HG02943 (cell line): ENCODE measurements at regions not wholly inside any gene's neighbourhood (a gene's known extent, or its start where the extent isn't known, plus 50 kb on each side); places are given as distances from the start of the nearest gene placed in this dataset.

Experiments
- ATAC-seq: cut with Tn5 transposase; IDR thresholded peaks from one replicate; pipeline ENCODE4 v1.9.1; 2021; ENCODE audit warnings: mild to moderate bottlenecking, low read depth, moderate library complexity; ENCODE audit not compliant: unreplicated experiment

DNA sequence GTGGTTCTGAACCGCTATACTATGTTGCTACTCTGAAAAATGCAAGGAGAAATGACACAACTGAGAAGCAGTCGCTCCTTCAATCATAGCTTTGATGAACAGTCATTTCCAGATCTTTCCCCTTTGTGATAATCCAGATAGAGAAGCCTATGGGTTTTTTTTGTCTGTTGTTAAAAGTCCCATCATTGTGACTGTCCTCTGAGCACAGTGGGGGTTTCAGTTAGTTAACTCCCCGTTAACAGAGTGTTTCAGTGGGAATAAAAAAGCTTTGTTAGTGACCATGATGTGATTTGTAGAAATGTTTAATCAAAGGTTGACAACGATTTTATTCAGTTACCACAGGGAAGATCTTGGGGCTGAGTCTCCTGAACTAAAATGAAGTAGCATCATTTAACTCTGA is 176.2 kb upstream of the MAOA start:
- no peak for ATAC-seq

DNA sequence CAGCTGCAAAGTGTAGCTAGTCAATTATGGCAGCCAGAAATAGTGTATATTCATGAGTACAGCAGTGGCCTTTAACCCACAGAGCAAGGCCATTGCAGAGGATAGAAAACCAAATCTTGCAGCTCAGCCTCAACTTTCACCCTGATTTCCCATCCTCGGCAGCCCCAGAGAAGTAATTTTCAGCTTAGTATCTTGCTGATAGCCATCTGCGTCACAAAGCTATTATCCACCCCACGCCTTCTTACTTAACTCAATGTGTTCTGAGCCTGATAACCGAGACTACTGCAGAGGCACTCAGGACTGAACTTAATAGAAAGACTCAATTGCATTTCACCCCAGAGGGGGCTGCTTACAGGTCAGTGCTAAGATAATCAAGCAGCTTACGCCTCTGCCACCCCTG is 174.5 kb upstream of the MAOA start:
- no peak for ATAC-seq

DNA sequence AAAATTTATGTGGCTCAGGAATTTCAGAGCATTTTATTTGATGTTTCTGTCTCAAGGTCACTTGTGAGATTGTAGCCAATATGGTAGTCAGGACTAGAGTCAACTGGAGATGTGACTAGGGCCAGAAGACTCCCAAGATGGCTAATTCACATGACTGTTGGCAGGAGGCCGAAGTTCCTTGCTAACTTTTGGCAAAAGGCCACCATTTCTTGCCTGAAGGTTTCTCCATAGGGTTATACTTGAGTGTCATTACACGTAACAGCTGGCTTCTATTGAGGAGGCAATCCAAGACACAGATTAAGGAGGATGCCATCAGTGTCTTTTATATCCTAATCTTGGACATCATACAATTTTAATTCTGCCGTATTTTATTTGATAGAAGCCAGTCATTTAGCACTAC is 162.3 kb upstream of the MAOA start:
- no peak for ATAC-seq

DNA sequence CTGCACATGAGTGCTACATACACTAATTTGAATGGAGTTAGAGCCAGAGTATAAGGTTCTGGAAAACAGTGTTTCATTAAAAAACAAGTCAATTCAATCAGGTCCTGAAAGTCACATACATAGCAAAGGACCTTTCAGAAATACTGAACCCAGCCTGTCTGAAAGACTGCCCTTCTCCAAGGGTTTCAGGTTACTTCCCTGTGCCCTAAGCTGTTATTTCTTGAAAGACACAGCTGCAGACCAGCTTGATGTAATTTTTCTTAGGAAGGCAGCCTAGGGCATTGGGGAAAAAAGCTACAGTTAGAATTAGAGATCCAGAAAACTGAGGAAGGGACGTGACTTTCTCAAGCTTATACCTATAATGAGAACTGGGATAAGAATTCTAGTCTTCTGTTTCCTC is 155.9 kb upstream of the MAOA start:
- ATAC-seq, result no peak

DNA sequence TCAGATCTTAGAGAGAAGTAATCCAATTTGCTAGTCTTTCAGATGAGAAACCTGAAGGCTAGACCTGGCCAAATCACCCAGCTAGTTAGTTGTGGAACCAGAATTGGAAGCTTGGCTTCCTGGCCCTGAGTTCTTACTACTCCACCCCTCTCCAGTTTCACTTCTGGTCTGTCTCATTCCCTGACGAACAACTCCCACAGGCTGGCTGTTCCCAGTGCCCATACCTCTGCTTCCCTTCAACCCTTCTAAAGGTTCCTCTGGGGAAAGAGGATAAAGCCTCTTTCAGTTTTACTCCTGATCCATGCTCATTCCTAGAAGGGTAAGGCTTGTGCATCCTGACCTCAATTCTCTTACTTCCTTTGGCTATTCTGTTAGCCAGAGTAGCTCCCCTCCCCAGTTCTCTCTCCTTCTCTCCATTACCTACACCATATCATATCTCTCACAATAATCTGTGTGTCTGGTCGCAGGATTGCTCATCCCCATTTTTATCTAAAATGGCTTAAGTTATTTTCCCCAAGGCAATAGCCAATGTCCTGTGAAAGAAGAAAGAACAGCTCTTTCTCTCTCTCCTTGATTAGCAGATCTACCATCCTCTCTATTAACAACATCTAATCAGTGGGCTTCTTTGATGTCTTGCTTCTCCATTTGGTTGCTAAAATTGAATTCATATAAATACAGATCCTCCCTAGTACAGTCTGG is 155.0 kb upstream of the MAOA start:
- no peak for ATAC-seq

DNA sequence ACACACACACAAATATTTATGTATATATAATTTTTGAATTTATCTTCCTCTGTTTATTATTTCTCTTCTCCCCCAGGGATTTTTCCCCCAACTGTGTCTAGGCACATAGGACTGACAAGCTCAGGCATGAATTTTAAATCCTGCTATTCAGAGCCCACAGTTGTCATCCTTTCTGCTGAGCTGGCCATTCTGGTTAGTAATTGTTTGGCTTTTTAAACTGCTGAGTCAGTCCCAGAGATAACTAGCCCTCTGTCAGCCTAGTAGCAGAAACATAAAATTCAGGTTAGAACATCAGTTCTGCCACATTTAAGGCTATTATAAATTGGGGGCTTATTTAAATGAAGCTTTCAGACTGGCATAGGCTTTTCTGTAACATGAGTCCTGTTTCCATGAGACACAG is 151.7 kb upstream of the MAOA start:
- no peak for ATAC-seq

DNA sequence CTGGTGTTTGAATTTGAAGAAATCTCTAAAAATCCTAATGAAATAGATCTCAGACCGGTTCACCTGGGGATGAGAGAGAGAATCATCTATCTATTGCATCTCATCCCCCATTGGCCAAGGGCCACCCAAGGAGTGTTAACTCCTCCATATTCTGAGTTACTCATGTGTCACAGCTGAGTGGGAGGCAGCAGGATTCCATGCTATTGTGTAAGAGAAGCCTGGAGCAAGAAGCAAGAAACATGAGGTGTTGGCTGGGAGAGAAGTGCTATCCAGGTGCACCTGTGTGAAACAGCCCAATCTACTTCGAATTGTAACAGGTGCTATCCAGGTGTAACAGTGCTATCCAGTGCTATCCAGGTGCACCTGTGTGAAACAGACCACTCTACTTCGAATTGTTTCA is 150.3 kb upstream of the MAOA start:
- no peak for ATAC-seq

DNA sequence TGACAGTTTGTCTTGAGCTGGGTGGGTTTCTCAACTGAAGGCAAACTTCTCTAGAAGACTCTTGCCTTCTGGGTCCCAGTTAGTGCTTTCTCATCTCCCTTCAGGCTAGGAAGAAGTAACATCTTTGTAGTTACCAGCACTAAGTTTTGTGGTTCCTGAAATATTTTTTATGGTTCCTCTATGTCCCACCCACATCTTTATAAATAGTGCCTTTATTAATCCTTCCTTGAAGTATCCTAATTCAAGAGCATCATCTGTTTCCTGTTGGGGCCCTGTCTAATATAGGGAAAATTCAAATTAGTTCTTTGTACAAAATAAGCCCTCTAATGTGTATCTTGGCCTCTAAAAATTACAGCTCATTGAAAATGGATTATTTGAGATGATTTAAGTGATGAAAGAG is 147.4 kb upstream of the MAOA start:
- no peak for ATAC-seq

DNA sequence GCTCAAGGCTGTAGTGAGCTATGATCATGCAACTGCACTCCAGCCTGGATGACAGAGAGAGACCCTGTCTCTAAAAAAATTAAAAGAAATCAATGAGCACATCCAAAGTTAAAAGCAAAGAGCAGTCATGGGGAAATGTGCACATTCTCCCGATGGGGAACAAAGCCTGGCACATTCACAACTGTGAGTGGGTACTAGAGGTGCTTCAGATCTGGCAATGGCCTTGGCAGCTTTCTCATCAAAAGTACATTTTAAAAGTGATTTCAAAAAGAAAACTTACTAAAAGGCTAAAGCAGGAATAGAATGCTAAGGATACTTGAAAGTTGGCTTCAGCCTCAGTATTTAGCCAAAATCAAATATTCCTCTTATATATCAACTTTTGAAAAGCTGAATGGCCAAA is 145.9 kb upstream of the MAOA start:
- ATAC-seq, result no peak

DNA sequence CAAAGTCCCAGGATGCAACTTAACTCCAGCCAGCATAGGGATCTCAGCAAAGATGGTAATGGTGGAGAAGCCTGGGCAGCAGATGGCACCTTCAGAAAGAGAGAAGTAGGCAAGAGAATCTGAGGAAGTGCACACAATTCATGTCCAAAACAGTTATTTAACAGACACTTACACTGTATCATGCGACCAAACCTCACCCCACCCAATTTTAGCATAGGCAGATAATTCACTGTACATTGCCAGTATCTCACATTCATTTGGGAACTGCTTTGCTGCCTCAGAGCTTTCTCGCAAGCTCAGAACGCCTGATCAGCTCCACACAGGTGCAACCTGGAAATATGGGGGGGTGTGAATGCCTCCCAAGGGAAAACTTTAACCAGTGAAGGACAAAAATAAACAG is 143.0 kb upstream of the MAOA start:
- ATAC-seq, result no peak

DNA sequence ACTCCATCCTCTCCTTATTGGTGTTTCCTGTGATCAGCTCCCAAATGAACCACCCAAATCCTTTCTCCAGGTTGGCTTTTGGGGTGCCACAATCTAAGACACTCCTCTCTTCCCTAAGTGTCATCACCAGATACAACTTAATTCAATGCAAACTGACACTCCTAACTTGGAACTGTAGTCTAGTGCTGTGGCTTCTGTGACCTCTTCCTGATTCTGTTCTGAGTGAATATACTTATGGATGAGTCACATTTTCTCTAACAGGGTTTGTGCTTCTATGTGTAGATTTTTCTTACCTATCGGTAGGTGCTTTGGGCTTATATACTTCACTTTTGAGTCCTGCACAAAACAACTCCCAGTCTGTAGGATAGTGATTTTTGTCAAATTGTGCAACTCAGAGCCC is 141.3 kb upstream of the MAOA start:
- no peak for ATAC-seq

DNA sequence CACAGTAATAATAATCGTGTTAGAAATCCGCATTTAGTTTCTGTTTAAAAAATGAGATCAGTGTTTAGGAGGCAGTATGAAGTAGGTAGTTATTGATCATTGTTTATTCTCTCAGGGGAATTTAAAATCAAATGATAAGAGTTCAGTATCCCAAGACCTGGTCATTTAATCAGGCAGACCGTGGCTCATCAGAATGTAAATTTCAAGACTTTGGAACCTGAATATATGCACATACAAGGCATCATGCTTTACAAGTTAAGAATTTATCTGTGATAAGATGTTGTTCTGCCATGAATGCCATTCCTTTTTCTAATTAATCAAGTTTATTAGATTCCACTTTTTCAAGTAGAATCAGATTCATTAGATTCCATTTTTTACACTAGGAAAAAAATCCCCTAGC is 133.5 kb upstream of the MAOA start:
- no peak for ATAC-seq

DNA sequence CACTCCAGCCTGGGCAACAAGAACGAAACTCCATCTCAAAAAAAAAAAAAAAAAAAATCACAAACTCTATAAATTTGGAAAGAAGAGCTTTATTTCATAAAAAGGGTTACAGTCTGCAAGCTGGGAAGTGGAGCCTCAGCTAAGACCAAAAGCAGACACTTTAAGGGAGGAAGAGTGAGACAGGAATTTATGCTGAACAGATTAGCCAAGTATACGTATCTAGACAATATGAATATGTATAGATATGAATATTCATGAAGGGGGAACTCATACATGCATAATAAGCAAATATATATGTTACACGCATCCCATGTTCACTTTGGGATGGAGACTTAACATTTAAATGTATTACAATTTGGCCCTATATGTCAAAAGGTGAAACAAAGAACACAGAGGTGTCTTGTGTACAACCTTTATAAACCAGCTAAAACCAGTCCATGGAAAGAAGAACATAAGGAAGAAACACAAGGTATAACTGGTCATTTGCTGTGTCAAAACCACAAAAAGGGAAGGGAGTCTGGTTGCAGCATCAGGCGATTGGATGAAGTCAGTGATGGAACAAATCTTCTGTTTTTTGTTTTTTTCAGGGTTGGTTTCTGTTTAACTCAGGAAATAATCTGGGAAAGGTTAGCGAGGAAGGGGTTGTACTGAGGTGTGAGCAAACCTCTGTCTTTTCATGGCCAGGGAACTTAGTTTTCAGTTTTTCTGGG is 130.0 kb upstream of the MAOA start:
- no peak for ATAC-seq

DNA sequence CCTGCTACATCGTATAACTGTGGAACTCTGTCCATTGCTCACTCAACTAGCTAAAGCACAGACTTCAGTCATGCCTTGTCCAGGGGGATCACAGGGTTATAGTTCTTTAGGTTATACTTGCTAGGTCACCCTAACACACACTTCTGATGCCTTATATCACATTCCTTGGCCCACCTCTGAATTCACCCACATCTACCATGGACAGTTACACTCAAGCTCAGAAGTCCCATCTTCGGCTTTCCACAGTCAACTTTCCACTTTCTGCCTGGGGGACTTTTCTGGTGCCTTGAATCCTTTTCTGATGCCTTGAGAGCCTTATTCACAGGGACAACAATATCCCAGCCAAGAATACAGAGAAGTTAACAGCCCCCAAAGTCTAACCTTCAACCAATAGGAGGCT is 129.2 kb upstream of the MAOA start:
- no peak for ATAC-seq

DNA sequence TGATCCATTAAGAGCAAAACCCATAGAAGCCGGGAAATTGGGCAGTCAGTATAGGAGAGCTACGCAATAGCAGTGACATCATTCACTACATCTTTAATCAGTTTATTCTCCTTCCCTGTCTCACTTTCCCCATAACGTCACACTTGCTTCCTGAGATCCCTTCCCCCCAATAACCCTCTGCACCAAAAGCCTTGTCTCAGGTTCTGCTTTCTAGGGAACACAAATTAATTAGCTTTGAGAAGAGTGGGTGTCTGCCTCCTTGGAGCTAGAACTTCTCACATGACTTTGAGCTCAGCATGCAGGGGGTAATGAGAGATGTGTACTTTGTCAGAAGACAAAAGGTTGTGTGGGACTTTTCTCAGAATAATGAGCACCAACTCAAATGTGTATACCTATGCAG is 128.3 kb upstream of the MAOA start:
- no peak for ATAC-seq

DNA sequence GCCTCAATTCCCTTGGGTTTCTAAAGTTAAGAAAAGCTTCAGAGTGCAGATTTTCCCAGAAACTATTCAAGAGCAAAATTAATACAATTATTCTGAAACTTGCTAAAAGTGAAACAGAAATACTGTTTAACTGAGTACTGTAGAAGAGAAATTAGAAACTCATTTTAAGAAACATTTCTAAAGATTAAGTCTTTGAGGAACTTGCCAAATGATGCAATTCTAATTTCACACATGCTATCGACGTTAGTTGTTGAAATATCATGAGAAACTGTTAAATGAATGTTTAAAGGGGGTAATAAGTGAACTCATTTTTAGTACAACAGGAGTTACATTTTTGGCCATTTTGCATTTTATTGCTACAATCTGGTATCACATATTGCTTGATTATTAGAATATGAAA is 125.3 kb upstream of the MAOA start:
- ATAC-seq, result no peak

DNA sequence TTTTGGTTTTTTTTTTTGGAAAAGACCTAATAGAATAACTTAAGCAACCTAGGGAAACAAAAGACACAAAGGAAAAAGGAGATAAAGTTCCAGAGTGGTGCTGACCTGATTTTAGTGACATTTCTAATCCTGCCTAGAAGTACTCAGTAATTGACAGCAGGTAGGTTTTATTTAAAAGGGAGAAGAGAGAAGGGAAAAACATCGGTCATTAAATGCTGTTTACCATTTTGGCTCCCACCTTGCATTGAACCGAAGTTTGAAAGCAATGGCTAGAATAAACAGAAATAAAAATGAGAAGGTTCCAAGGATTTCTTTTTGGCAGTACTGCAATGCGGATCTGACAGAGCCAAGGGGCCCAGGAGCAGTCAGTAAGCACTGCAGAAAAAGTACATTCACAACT is 115.8 kb upstream of the MAOA start:
- no peak for ATAC-seq

DNA sequence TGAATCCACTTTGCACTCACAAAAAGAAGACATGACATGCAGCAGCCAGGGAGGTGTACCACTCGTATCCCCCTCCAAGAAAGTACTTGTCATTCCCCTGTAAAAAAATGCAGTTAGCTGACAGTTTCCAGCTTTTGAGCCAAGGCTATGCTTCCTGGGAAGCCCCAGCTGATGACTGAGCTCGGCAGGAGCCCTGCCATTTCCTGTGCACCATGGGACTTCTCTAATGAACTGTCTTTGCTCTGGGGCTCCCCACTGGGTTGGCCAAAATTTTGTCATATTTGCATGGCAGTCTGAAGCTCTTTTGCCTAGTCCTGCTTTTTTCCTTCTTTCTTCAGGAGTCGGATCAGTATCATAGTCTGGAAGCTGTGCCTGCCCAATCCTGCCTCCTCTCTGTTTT is 104.5 kb upstream of the MAOA start:
- ATAC-seq, result no peak

DNA sequence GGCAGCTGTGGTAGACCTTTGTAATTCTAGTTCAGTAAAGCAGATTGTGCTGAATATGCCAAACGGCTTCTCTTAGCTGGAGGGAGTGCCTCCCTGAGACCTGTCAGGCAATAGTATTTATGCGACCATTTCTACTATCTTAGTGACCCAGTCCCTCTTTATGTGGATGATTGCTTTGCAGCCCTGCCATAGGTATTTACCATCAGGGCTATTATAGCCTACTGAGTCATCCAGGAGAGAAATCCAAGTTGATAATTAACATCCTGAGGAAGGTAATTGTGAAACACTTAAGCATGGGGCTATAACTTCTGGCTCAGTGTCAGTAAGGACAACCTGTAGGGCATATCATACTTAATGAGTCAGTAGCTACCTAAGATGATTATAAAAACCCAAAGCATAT is 103.9 kb upstream of the MAOA start:
- ATAC-seq, result no peak

DNA sequence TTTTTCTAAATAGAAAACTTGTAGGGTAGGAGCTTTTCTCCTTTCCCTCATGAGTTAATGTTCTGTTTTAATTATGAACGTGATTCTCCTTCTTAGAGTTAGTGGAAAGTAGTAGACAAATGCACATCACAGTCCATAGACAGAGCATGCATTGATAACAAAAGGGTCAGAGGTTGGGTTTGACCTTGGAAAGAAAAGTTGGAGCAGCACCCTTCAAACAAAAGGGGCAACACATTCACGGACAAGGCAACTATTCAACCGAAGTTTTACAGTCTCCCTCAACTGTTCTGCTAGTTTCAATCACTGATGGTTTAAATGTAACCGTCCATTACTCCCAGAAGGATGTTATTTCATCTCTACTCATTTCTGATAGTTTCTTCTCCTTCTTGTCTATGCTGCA is 103.4 kb upstream of the MAOA start:
- no peak for ATAC-seq

DNA sequence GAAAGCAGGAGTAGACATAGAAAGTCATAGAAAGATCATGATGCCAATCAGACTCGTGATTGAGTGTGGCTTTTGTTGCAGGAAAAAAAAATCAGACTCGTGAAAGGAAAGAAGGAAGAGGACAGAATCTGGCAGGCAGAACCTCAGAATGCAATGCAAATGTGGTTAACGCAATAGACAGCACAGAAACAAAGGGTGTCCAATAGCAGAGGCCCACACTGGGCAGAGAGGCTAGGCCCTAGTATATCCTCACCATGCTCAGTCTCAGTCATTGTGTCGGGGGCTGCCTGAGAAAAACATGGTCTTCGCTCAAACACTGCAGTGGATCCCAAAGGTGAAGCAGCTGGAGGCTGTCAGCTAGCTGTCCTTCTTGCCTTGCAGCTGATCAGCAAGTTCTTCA is 102.8 kb upstream of the MAOA start:
- no peak for ATAC-seq

DNA sequence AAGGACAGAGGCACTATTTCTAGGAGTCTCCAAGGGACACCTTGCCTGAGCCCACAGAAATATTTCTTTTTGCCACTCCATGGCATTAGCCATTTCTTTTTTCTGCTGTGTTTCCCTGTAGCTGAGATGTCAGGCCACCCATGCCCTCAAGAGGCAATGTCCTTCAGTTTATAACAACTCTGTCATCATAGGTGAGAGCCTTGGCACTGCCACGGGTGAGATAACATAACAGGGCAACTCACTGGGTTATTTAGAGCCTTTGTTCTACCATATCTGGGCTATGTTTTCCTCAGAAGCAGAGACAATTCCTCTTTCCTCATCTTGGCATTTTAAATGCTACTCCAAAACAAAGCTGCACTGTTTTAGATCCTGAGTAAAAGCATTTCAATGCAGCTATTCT is 99.9 kb upstream of the MAOA start:
- no peak for ATAC-seq

DNA sequence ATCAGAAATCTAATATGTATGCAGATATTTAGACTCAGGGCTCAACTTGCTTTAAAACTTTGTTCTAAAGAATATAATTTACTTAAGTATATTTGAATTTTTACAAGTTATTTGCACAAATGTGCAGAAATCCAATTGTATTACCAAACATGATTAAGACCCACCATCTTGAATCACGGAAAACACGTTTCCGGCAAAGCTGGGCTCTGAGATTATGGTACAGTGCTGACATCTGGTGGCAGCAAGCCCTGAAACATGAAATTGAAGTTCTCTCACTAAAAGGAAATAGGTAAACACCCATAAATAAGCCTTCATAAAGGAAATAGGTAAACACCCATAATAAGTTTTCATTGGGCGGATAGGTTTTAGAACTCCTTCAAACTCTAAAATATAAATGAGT is 98.3 kb upstream of the MAOA start:
- no peak for ATAC-seq
